PC-3 (cell line): ENCODE measurements at regions not wholly inside any gene's neighbourhood (a gene's known extent, or its start where the extent isn't known, plus 50 kb on each side); places are given as distances from the start of the nearest gene placed in this dataset.
"Not testable (repeated sequence)": the region's sequence is repeated elsewhere in the genome, so short reads cannot be mapped to it uniquely, and the experiment has no call there.

Experiments
- EZH2 ChIP-seq: fragments of 300-600 bp; sonication (generic); IDR thresholded peaks from one replicate; pipeline ENCODE4 v1.6.1; 2017; ENCODE audit warnings: antibody characterized with exemption, mild to moderate bottlenecking, low read length; ENCODE audit not compliant: unreplicated experiment
- TF ChIP-seq, protein P1 (sequence below): fragments of 300-600 bp; sonication (generic); conservative IDR thresholded peaks from 2 replicates; pipeline ENCODE4 v1.5.1; 2017; ENCODE audit warnings: antibody characterized with exemption, low read depth, mild to moderate bottlenecking, low read length

DNA sequence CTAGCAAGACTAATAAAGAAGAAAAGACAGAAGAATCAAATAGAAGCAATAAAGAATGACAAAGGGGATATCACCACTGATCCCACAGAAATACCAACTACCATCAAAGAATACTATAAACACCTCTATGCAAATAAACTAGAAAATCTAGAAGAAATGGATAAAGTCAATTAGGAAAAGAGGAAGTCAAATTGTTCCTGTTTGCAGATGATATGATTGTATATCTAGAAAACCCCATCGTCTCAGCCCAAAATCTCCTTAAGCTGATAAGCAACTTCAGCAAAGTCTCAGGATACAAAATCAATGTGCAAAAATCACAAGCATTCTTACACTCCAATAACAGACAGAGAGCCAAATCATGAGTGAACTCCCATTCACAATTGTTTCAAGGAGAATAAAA lies 133.0 kb downstream of the ZFAND4 start:
- not testable (repeated sequence) for TF ChIP-seq EZH2
- TF ChIP-seq, protein P1, sequence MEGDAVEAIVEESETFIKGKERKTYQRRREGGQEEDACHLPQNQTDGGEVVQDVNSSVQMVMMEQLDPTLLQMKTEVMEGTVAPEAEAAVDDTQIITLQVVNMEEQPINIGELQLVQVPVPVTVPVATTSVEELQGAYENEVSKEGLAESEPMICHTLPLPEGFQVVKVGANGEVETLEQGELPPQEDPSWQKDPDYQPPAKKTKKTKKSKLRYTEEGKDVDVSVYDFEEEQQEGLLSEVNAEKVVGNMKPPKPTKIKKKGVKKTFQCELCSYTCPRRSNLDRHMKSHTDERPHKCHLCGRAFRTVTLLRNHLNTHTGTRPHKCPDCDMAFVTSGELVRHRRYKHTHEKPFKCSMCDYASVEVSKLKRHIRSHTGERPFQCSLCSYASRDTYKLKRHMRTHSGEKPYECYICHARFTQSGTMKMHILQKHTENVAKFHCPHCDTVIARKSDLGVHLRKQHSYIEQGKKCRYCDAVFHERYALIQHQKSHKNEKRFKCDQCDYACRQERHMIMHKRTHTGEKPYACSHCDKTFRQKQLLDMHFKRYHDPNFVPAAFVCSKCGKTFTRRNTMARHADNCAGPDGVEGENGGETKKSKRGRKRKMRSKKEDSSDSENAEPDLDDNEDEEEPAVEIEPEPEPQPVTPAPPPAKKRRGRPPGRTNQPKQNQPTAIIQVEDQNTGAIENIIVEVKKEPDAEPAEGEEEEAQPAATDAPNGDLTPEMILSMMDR = not testable (repeated sequence)
